ENCODE measurements at regions not wholly inside any gene's neighbourhood (a gene's known extent, or its start where the extent isn't known, plus 50 kb on each side); places are given as distances from the start of the nearest gene placed in this dataset.
"Not testable (repeated sequence)": the region's sequence is repeated elsewhere in the genome, so short reads cannot be mapped to it uniquely, and the experiment has no call there.

DNA sequence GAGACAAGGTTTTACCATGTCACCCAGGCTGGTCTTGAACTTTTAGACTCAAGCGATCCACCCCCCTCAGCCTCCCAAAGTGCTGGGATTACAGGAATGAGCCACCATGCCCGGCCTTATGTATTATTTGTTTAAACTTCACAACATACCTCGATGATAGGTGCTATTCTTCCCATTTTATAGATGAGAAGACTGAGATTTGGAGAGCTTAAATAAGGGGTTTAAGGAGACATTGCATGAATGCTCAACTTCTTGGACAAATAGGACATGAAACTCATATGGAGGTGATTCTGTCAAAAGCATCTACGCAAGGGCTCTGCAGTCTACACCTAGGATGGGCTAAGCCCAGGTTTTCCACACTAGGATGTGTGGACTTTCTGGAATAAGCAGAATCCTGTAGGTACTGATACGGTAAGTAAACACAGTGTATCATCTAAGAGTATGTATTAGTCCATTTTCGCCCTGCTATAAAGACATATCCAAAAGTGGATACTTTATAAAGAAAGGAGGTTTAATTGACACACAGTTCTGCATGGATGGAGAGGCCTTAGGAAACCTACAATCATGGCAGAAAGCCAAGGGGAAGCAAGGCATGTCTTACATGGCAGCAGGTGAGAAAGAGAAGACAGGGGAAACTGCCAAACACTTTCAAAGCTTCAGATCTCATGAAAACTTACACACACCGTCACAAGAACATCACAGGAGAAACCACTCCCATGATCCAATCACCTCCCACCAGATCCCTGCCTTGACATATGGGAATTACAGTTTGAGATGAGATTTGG lies 62.8 kb upstream of the CAPRIN1 start:
- H3K27ac ChIP-seq, result no peak overlapping the region
- TF ChIP-seq ZFX (IDR thresholded peaks at IDR 0.05) (no peak), CTCF (conservative IDR thresholded peaks at IDR 0.05) (no peak)

DNA sequence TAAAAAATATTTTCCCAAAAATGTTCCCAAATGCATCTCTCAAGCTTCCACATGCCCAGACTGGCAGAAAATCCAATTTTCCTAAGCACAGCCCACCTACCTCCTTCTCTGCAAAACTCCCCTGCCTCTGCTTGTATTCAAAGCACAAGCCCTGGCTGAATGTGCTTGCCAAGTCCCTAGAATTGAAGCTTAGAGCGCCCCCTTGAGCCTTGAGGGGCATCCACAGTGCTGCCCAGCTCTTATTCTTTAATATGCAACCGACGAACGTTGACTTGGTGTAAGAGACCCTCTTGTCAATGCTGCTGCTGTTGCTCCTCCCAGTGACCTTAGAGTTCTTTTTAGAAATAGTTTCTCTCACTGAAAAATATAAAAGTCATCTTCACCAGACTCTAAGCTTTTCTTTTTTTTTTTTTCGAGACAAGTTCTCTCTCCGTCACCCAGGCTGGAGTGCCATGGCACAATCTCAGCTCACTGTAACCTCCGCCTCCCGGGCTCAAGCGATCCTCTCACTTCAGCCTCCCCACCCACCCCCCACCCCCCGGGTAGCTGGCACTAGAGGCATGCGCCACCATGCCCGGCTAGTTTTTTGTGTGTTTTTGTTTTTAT lies 63.5 kb upstream of the CAPRIN1 start:
- TF ChIP-seq ZFX (IDR thresholded peaks at IDR 0.05) (no peak), CTCF (conservative IDR thresholded peaks at IDR 0.05) (peak; percentile 86)
- H3K27ac ChIP-seq, result no peak overlapping the region

DNA sequence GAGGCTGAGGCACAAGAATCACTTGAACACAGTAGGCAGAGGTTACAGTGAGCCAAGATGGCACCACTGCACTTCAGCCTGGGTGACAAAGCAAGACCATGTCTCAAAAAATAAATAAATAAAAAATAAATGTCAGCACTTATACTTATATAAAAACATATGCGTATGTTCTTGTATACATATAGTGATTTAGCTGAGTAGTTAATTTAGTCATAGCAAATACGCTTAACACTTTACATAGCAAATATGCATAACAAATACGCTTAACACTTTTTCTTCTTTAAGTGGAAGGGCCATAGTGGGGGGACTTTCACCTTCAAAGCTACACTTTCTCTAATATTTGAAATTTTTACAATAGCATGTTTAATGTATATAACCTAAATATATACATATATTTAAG lies 64.0 kb upstream of the CAPRIN1 start:
- TF ChIP-seq CTCF (conservative IDR thresholded peaks at IDR 0.05), result no peak
- no peak for TF ChIP-seq ZFX (IDR thresholded peaks at IDR 0.05)
- no peak overlapping the region for H3K27ac ChIP-seq

DNA sequence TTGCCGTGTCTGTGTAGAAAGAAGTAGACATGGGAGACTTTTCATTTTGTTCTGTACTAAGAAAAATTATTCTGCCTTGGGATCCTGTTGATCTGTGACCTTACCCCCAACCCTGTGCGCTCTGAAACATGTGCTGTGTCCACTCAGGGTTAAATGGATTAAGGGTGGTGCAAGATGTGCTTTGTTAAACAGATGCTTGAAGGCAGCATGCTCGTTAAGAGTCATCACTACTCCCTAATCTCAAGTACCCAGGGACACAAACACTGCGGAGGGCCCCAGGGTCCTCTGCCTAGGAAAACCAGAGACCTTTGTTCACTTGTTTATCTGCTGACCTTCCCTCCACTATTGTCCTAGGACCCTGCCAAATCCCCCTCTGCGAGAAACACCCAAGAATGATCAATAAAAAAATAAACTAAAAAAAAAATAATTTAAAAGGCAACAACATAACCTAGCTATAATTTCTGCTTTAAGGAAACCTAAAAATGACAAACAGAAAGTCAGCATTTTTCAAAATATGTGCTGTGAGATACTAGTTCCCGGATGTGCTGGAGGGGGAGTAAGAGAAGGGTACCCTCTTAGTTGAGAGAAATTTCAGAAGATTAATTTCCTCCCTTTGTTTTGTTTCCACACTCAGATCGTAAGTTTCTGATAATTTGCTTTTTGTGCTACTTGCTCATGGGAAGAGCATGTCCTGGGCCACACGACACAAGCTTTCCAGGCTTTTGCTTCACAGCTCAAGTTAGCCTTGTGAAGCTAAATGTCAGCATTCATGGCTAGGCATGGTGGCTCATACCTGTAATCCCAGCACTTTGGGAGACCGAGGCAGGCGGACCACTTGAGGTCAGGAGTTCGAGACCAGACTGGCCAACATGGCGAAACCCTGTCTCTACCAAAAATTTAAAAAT lies 64.7 kb upstream of the CAPRIN1 start:
- H3K27ac ChIP-seq, result not testable (repeated sequence)

DNA sequence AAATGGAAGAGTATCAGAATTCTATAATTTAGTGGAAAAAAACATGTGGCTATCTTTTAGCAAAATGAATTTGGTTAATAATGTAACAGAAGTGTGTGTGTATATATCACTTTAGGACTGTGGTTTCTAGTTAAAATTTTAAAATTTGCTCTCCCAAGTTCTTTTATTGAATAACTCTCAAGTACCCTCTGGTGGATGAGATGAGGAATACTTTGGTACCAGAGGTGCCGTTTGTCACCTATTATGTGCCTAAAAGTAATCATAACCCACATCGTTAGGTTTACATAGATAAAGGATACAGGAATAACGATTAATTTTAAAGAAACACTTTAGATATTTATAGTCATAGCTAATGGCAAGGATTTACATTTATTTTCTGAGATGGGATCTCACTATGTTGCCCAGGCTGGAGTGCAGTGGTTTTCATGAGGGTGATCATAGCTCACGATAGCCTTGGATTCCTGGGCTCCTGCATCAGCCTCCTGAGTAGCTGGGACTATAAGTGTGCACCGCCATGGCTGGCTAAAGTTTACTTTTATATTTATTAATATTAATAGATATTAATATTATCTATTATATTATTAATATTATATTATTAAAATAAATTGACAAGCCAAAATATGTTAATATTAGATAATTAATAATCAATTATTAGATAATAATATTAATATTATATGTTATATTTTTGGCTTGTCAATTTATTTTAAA lies 66.7 kb upstream of the CAPRIN1 start:
- H3K27ac ChIP-seq, result no peak overlapping the region
- TF ChIP-seq CTCF (conservative IDR thresholded peaks at IDR 0.05) (peak; percentile 24; the same call in 1 of the 2 replicates), ZFX (IDR thresholded peaks at IDR 0.05) (no peak)

GRCh38 chr11:33982661-33983060 lies 68.9 kb upstream of the CAPRIN1 start:
- H3K27ac ChIP-seq, result no peak overlapping the region
- no peak for TF ChIP-seq ZFX (IDR thresholded peaks at IDR 0.05)
- TF ChIP-seq CTCF (conservative IDR thresholded peaks at IDR 0.05), result no peak

DNA sequence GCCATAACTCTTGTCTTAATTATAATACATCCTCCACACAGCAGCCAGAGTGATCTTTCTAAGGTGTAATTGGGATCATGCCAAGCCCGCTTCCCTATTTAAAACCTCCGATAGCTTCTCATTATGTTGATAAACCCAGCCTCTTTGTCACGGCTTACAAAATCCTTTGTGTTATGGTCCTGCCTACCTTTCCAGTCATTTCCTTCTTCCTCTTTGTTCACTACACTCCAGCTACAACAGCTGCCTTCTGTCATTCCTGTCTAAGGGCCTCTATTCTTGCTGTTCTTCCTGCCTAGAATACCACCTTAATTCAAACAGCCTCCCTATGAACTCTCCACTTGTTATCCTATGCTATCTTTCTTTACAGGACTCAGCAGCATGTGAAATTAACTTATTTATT lies 70.6 kb upstream of the CAPRIN1 start:
- no peak overlapping the region for H3K27ac ChIP-seq
- TF ChIP-seq ZFX (IDR thresholded peaks at IDR 0.05) (no peak), CTCF (conservative IDR thresholded peaks at IDR 0.05) (no peak)

Measured in C4-2B (cell line).